ENCODE measurements at regions not wholly inside any gene's neighbourhood (a gene's known extent, or its start where the extent isn't known, plus 50 kb on each side); places are given as distances from the start of the nearest gene placed in this dataset.

DNA sequence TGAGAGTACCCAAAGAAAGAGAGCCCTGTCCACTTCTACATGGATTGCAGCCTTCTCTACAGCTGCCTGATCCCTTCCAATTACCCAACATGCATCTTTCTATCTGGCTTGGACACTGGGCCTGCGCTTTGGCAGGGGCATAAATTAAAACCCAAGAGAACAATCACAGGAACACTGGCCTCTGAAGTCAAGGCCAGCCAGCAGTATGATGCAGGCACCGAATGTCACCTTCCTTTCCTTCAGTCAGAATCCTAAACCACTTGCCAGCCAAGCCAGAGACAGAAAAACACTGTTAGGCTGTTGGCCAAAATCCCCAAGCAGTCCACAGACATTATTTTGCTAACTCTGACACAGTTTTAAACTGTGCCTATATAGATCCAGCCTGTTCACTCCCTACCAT lies 113.7 kb downstream of the DUSP6 start:
- Histone ChIP-seq H3K27me3 (replicated peaks; ENCODE audit: control insufficient read depth, insufficient read depth, low read length) (no peaks in the 10 kb centered on the region), H3K36me3 (ENCODE audit: control insufficient read depth, insufficient read depth, low read length) (no peaks in the 10 kb centered on the region), H3K4me3 (replicated peaks; ENCODE audit: low read depth, low read length) (no peak overlapping the region)
- DNase-seq (ENCODE audit: extremely low read depth, insufficient read length) = no peak
- TF ChIP-seq, protein P1, sequence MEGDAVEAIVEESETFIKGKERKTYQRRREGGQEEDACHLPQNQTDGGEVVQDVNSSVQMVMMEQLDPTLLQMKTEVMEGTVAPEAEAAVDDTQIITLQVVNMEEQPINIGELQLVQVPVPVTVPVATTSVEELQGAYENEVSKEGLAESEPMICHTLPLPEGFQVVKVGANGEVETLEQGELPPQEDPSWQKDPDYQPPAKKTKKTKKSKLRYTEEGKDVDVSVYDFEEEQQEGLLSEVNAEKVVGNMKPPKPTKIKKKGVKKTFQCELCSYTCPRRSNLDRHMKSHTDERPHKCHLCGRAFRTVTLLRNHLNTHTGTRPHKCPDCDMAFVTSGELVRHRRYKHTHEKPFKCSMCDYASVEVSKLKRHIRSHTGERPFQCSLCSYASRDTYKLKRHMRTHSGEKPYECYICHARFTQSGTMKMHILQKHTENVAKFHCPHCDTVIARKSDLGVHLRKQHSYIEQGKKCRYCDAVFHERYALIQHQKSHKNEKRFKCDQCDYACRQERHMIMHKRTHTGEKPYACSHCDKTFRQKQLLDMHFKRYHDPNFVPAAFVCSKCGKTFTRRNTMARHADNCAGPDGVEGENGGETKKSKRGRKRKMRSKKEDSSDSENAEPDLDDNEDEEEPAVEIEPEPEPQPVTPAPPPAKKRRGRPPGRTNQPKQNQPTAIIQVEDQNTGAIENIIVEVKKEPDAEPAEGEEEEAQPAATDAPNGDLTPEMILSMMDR (IDR thresholded peaks at IDR 0.05; ENCODE audit: insufficient read depth, low read length, poor library complexity, severe bottlenecking) = no peak

DNA sequence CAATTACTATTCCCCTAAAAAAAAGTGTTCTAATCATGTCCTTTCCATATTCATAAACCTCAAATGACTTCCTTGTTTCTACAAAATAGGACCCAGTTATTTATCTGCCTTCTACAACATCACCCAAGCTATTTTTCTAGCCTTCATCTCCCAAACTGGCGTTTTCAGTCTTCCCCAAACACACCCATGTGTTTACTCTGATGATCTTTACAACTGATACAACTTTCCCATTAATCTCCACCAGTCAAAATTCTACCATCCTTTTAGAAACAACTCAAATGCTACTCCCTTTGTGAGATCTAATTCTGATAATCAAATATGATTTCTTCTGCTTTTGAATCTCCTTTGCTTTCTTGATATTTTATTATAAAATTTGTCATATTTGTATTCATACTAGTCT lies 114.5 kb downstream of the DUSP6 start:
- H3K4me3 ChIP-seq (replicated peaks; ENCODE audit: low read depth, low read length) = no peak overlapping the region
- no peaks in the 10 kb centered on the region for H3K27me3 ChIP-seq (replicated peaks; ENCODE audit: control insufficient read depth, insufficient read depth, low read length)
- H3K36me3 ChIP-seq (ENCODE audit: control insufficient read depth, insufficient read depth, low read length) = no peaks in the 10 kb centered on the region
- TF ChIP-seq, protein P1 (IDR thresholded peaks at IDR 0.05; ENCODE audit: insufficient read depth, low read length, poor library complexity, severe bottlenecking) = no peak
- no peak for DNase-seq (ENCODE audit: extremely low read depth, insufficient read length)

- Histone ChIP-seq H3K27me3 (replicated peaks; ENCODE audit: control insufficient read depth, insufficient read depth, low read length) (no peaks in the 10 kb centered on the region), H3K4me3 (replicated peaks; ENCODE audit: low read depth, low read length) (no peak overlapping the region), H3K36me3 (ENCODE audit: control insufficient read depth, insufficient read depth, low read length) (no peaks in the 10 kb centered on the region)
- DNase-seq (ENCODE audit: extremely low read depth, insufficient read length) = no peak
- TF ChIP-seq, protein P1 (IDR thresholded peaks at IDR 0.05; ENCODE audit: insufficient read depth, low read length, poor library complexity, severe bottlenecking) = no peak
Measured at GRCh38 chr12:89236748-89237383, 115.4 kb downstream of the DUSP6 start.

DNA sequence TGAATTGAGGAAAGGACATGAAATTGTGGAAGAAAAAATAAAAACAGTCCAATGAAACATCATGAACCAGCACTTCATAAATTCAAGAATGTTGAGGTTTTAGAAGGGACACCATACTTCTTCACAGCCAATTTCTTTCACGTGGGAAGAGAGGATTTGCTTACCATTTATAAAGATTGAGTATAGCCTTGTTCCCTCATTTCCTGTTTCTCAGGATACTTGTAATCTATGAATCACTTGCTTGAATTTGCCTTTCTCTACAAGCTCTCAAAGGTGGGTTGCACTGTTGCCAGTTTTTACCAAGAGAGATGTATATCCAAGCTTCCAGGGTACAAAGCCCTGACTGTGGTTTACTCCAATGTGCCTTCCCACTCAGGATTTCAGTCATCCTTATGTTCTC lies 116.1 kb downstream of the DUSP6 start:
- Histone ChIP-seq H3K4me3 (replicated peaks; ENCODE audit: low read depth, low read length) (no peak overlapping the region), H3K27me3 (replicated peaks; ENCODE audit: control insufficient read depth, insufficient read depth, low read length) (no peaks in the 10 kb centered on the region), H3K36me3 (ENCODE audit: control insufficient read depth, insufficient read depth, low read length) (no peaks in the 10 kb centered on the region)
- no peak for DNase-seq (ENCODE audit: extremely low read depth, insufficient read length)
- TF ChIP-seq, protein P1 (IDR thresholded peaks at IDR 0.05; ENCODE audit: insufficient read depth, low read length, poor library complexity, severe bottlenecking) = no peak

DNA sequence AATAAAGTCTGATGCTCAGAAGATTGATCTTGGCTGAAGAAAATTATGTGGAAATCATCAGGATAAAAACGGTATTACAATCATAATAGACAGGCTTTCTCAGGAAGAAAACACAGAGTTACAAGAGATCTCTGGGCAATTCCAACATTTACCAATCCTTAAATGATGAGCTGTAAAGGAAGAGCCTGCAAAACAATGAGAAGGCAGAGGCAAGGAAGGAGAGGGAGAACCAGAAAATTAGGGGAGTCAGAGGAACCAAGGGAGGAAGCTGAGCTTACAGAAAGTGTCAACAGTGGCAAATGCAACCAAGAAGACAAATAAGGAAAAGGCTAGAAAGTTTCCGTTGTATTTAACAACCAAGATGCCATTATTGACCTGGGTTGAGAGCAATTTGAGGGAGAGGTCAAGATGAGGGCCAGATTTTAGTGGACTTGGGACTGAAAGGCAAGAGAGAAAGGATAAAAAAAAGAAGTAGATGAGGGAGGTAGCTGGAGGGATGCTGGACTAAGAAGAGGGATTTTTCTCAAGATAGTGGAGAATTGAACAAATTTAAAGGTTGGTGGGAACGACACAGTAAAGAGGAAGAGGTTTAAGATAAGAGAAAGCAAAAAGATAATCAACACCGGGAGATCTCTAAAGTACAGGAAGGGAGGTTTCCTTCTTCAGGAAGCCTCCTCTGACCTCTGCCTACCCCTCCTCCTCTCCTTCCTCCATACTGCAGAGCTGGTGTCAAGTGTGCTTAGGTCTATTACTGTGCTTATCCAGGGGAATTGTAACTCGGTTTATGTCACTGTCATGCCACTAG lies 116.9 kb downstream of the DUSP6 start:
- Histone ChIP-seq H3K4me3 (replicated peaks; ENCODE audit: low read depth, low read length) (no peak overlapping the region), H3K36me3 (ENCODE audit: control insufficient read depth, insufficient read depth, low read length) (no peaks in the 10 kb centered on the region), H3K27me3 (replicated peaks; ENCODE audit: control insufficient read depth, insufficient read depth, low read length) (no peaks in the 10 kb centered on the region)
- DNase-seq (ENCODE audit: extremely low read depth, insufficient read length) = no peak
- TF ChIP-seq, protein P1 (IDR thresholded peaks at IDR 0.05; ENCODE audit: insufficient read depth, low read length, poor library complexity, severe bottlenecking) = no peak

Measured in GM06990 (cell line).